OCI-LY1 (cell line): ENCODE measurements at regions not wholly inside any gene's neighbourhood (a gene's known extent, or its start where the extent isn't known, plus 50 kb on each side); places are given as distances from the start of the nearest gene placed in this dataset.

Source experiments
- H2AFZ ChIP-seq: fragments of 200-600 bp; sonication (generic), shearing (Covaris generic); 2 replicates; pipeline ENCODE4 v1.6.0; 2014; ENCODE audit warnings: antibody characterized with exemption, mild to moderate bottlenecking, low read length
- H3F3A ChIP-seq: fragments of 200-600 bp; sonication (generic), shearing (Covaris generic); 2 replicates; pipeline ENCODE4 v1.6.0; 2014; ENCODE audit warnings: mild to moderate bottlenecking, antibody characterized with exemption, low read length, moderate library complexity; ENCODE audit not compliant: insufficient read depth
- H3K27ac ChIP-seq: fragments of 200-600 bp; sonication (generic); 2 replicates; pipeline ENCODE4 v1.5.1; 2014; ENCODE audit warnings: low read length, mixed run types, mild to moderate bottlenecking, low read depth; ENCODE audit not compliant: poor library complexity, severe bottlenecking
- H3K27me3 ChIP-seq: fragments of 200-600 bp; sonication (generic); 2 replicates; pipeline ENCODE4 v1.6.0; 2014; ENCODE audit warnings: antibody characterized with exemption, mild to moderate bottlenecking, low read length, moderate library complexity; ENCODE audit not compliant: insufficient read depth
- H3K36me3 ChIP-seq: fragments of 200-600 bp; sonication (generic); 2 replicates; pipeline ENCODE4 v1.6.1; 2014; ENCODE audit warnings: mild to moderate bottlenecking, antibody characterized with exemption, low read length, moderate library complexity, mixed read lengths; ENCODE audit not compliant: insufficient read depth
- H3K4me1 ChIP-seq: fragments of 200-600 bp; sonication (generic); 2 replicates; pipeline ENCODE4 v1.5.1; 2014; ENCODE audit warnings: mild to moderate bottlenecking, low read length, moderate library complexity; ENCODE audit not compliant: insufficient read depth, severe bottlenecking
- H3K4me2 ChIP-seq: fragments of 200-600 bp; sonication (generic), shearing (Covaris generic); 2 replicates; pipeline ENCODE4 v1.6.1; 2014; ENCODE audit warnings: low read length
- H3K4me3 ChIP-seq: fragments of 200-600 bp; sonication (generic); 2 replicates; pipeline ENCODE4 v1.5.1; 2014; ENCODE audit warnings: low read length, low read depth, mild to moderate bottlenecking, mixed read lengths; ENCODE audit not compliant: poor library complexity, severe bottlenecking
- H3K79me2 ChIP-seq: fragments of 200-600 bp; shearing (Covaris generic); 2 replicates; pipeline ENCODE4 v1.6.1; 2016; ENCODE audit warnings: mixed run types, low read length, mixed read lengths; ENCODE audit not compliant: insufficient read depth
- H3K9ac ChIP-seq: fragments of 200-600 bp; sonication (generic), shearing (Covaris generic); 2 replicates; pipeline ENCODE4 v1.6.1; 2014; ENCODE audit warnings: mild to moderate bottlenecking, low read length, mixed read lengths
- H3K9me2 ChIP-seq: fragments of 200-600 bp; sonication (generic), shearing (Covaris generic); 2 replicates; pipeline ENCODE4 v1.6.1; 2014; ENCODE audit warnings: low read depth, mild to moderate bottlenecking, low read length, mixed read lengths
- H3K9me3 ChIP-seq: fragments of 200-600 bp; shearing (Covaris generic); 2 replicates; pipeline ENCODE4 v1.6.1; 2014; ENCODE audit warnings: low read length, mixed read lengths
- H4K20me1 ChIP-seq: fragments of 200-600 bp; sonication (generic), shearing (Covaris generic); 2 replicates; pipeline ENCODE4 v1.6.0; 2016; ENCODE audit warnings: mild to moderate bottlenecking, low read length; ENCODE audit not compliant: insufficient read depth
- CTCF ChIP-seq: fragments of 200-600 bp; sonication (generic), shearing (Covaris generic); IDR thresholded peaks from 2 replicates; pipeline ENCODE4 v1.5.1; 2017; ENCODE audit warnings: mild to moderate bottlenecking, antibody characterized with exemption, low read length, moderate library complexity, mixed read lengths
- EZH2 ChIP-seq: fragments of 200-600 bp; sonication (generic), shearing (Covaris generic); IDR thresholded peaks from 2 replicates; pipeline ENCODE4 v1.8.0; 2017; ENCODE audit warnings: borderline replicate concordance, mixed run types, mild to moderate bottlenecking, antibody characterized with exemption, low read length, moderate library complexity, mixed read lengths

- no peaks in the 10 kb centered on the region for H3K79me2 ChIP-seq
- H3K9ac ChIP-seq: no peak overlapping the region
- H3K9me3 ChIP-seq: no peaks in the 10 kb centered on the region
- no peak overlapping the region for H3K4me2 ChIP-seq
- H3K4me3 ChIP-seq: no peak overlapping the region
- H4K20me1 ChIP-seq: no peaks in the 10 kb centered on the region
- H3K9me2 ChIP-seq: no peaks in the 10 kb centered on the region
- H3F3A ChIP-seq: no peaks in the 10 kb centered on the region
- no peaks in the 10 kb centered on the region for H3K36me3 ChIP-seq
- no peak overlapping the region for H2AFZ ChIP-seq
- no peak for TF ChIP-seq CTCF
- TF ChIP-seq EZH2: no peak
- no peak overlapping the region for H3K27ac ChIP-seq
- H3K4me1 ChIP-seq: no peaks in the 10 kb centered on the region
- H3K27me3 ChIP-seq: no peaks in the 10 kb centered on the region
Observed at GRCh38 chr5:17898766-17899165, 264.5 kb downstream of the TAF11L14 start.

GRCh38 chr5:17907094-17907493 lies 272.8 kb downstream of the TAF11L14 start:
- H3K79me2 ChIP-seq: no peaks in the 10 kb centered on the region
- H3K27me3 ChIP-seq: no peaks in the 10 kb centered on the region
- H3K36me3 ChIP-seq: no peaks in the 10 kb centered on the region
- no peaks in the 10 kb centered on the region for H3F3A ChIP-seq
- H3K4me2 ChIP-seq: no peak overlapping the region
- no peaks in the 10 kb centered on the region for H3K9me3 ChIP-seq
- H3K27ac ChIP-seq: no peak overlapping the region
- H3K9ac ChIP-seq: no peak overlapping the region
- no peaks in the 10 kb centered on the region for H3K4me1 ChIP-seq
- H3K4me3 ChIP-seq: no peak overlapping the region
- TF ChIP-seq EZH2: no peak
- no peak for TF ChIP-seq CTCF
- no peaks in the 10 kb centered on the region for H3K9me2 ChIP-seq
- no peaks in the 10 kb centered on the region for H4K20me1 ChIP-seq
- no peak overlapping the region for H2AFZ ChIP-seq

- Histone ChIP-seq H4K20me1 (no peaks in the 10 kb centered on the region), H3K4me3 (no peak overlapping the region), H3K27me3 (no peaks in the 10 kb centered on the region), H3K36me3 (no peaks in the 10 kb centered on the region), H3K4me2 (no peak overlapping the region), H3K9ac (no peak overlapping the region), H3K9me3 (no peaks in the 10 kb centered on the region), H2AFZ (no peak overlapping the region), H3K9me2 (no peaks in the 10 kb centered on the region), H3K4me1 (no peaks in the 10 kb centered on the region), H3K27ac (no peak overlapping the region), H3F3A (no peaks in the 10 kb centered on the region), H3K79me2 (no peaks in the 10 kb centered on the region)
- TF ChIP-seq CTCF (no peak), EZH2 (no peak)
Observed at GRCh38 chr5:17910318-17910717, 276.1 kb downstream of the TAF11L14 start.
